ENCODE measurements at regions not wholly inside any gene's neighbourhood (a gene's known extent, or its start where the extent isn't known, plus 50 kb on each side); places are given as distances from the start of the nearest gene placed in this dataset.

GRCh38 chr12:24649634-24650033 is 299.3 kb downstream of the BCAT1 start:
- Histone ChIP-seq H3K4me1 (ENCODE audit: low read length) (no peaks in the 10 kb centered on the region), H3K27me3 (ENCODE audit: low read depth, low read length) (no peaks in the 10 kb centered on the region), H3K9me3 (ENCODE audit: insufficient read depth, low read length) (no peaks in the 10 kb centered on the region), H3K36me3 (replicated peaks; ENCODE audit: low read depth, low read length) (no peaks in the 10 kb centered on the region), H3K4me3 (ENCODE audit: low read length) (no peak overlapping the region), H2AFZ (ENCODE audit: low read depth, low read length) (no peak overlapping the region), H3K4me2 (ENCODE audit: low read length) (no peak overlapping the region), H3K79me2 (ENCODE audit: low read length) (no peaks in the 10 kb centered on the region), H3K9ac (ENCODE audit: low read length) (no peak overlapping the region), H4K20me1 (ENCODE audit: insufficient read depth, low read length) (no peaks in the 10 kb centered on the region), H3K27ac (ENCODE audit: low read length) (no peak overlapping the region)
- no peak for TF ChIP-seq EZH2phosphoT487 (IDR thresholded peaks at IDR 0.05; ENCODE audit: low read depth)
- no peak for TF ChIP-seq CTCF (IDR thresholded peaks at IDR 0.05; ENCODE audit: low read depth, low read length)

- Histone ChIP-seq H3K4me3 (ENCODE audit: low read length) (no peak overlapping the region), H3K9me3 (ENCODE audit: insufficient read depth, low read length) (no peaks in the 10 kb centered on the region)
- TF ChIP-seq CTCF (IDR thresholded peaks at IDR 0.05; ENCODE audit: low read depth, low read length) (no peak), EZH2phosphoT487 (IDR thresholded peaks at IDR 0.05; ENCODE audit: low read depth) (no peak)
Observed at GRCh38 chr12:24649209-24649608, 299.7 kb downstream of the BCAT1 start.

GRCh38 chr12:24645254-24645653 is 303.6 kb downstream of the BCAT1 start:
- H3K79me2 ChIP-seq (ENCODE audit: low read length): no peaks in the 10 kb centered on the region
- H3K27me3 ChIP-seq (ENCODE audit: low read depth, low read length): no peaks in the 10 kb centered on the region
- no peaks in the 10 kb centered on the region for H3K4me1 ChIP-seq (ENCODE audit: low read length)
- no peaks in the 10 kb centered on the region for H4K20me1 ChIP-seq (ENCODE audit: insufficient read depth, low read length)
- 0 out of 2 replicates have a peak, but pooled peaks cover 5% of the 10 kb centered on the region for H3K9me3 ChIP-seq (ENCODE audit: insufficient read depth, low read length)
- no peak overlapping the region for H3K27ac ChIP-seq (ENCODE audit: low read length)
- no peak overlapping the region for H3K4me3 ChIP-seq (ENCODE audit: low read length)
- no peaks in the 10 kb centered on the region for H3K36me3 ChIP-seq (replicated peaks; ENCODE audit: low read depth, low read length)
- no peak overlapping the region for H3K9ac ChIP-seq (ENCODE audit: low read length)
- H2AFZ ChIP-seq (ENCODE audit: low read depth, low read length): no peak overlapping the region
- TF ChIP-seq CTCF (IDR thresholded peaks at IDR 0.05; ENCODE audit: low read depth, low read length) (no peak), EZH2phosphoT487 (IDR thresholded peaks at IDR 0.05; ENCODE audit: low read depth) (no peak)
- no peak overlapping the region for H3K4me2 ChIP-seq (ENCODE audit: low read length)

More at GRCh38 chr12:24649209-24649608, 299.7 kb downstream of the BCAT1 start:
- H3K36me3 ChIP-seq (replicated peaks; ENCODE audit: low read depth, low read length): no peaks in the 10 kb centered on the region
- H3K9ac ChIP-seq (ENCODE audit: low read length): no peak overlapping the region
- H2AFZ ChIP-seq (ENCODE audit: low read depth, low read length): no peak overlapping the region
- no peaks in the 10 kb centered on the region for H4K20me1 ChIP-seq (ENCODE audit: insufficient read depth, low read length)
- no peak overlapping the region for H3K27ac ChIP-seq (ENCODE audit: low read length)
- H3K4me2 ChIP-seq (ENCODE audit: low read length): no peak overlapping the region
- H3K27me3 ChIP-seq (ENCODE audit: low read depth, low read length): no peaks in the 10 kb centered on the region
- no peaks in the 10 kb centered on the region for H3K79me2 ChIP-seq (ENCODE audit: low read length)
- no peaks in the 10 kb centered on the region for H3K4me1 ChIP-seq (ENCODE audit: low read length)

GRCh38 chr12:24643120-24644119 is 305.5 kb downstream of the BCAT1 start:
- no peaks in the 10 kb centered on the region for H4K20me1 ChIP-seq (ENCODE audit: insufficient read depth, low read length)
- H3K4me2 ChIP-seq (ENCODE audit: low read length): no peak overlapping the region
- no peaks in the 10 kb centered on the region for H3K36me3 ChIP-seq (replicated peaks; ENCODE audit: low read depth, low read length)
- no peak for TF ChIP-seq EZH2phosphoT487 (IDR thresholded peaks at IDR 0.05; ENCODE audit: low read depth)
- TF ChIP-seq CTCF (IDR thresholded peaks at IDR 0.05; ENCODE audit: low read depth, low read length): no peak
- no peak overlapping the region for H2AFZ ChIP-seq (ENCODE audit: low read depth, low read length)
- no peaks in the 10 kb centered on the region for H3K4me1 ChIP-seq (ENCODE audit: low read length)
- no peaks in the 10 kb centered on the region for H3K79me2 ChIP-seq (ENCODE audit: low read length)
- H3K9me3 ChIP-seq (ENCODE audit: insufficient read depth, low read length): 0 out of 2 replicates have a peak, but pooled peaks cover 5% of the 10 kb centered on the region
- no peak overlapping the region for H3K4me3 ChIP-seq (ENCODE audit: low read length)
- no peak overlapping the region for H3K27ac ChIP-seq (ENCODE audit: low read length)
- H3K27me3 ChIP-seq (ENCODE audit: low read depth, low read length): no peaks in the 10 kb centered on the region
- H3K9ac ChIP-seq (ENCODE audit: low read length): no peak overlapping the region

All from OCI-LY3 (cell line).